Fibroblast of lung (primary cell): ENCODE measurements at regions not wholly inside any gene's neighbourhood (a gene's known extent, or its start where the extent isn't known, plus 50 kb on each side); places are given as distances from the start of the nearest gene placed in this dataset.

Experiments
- DNase-seq, 2 donors: peaks; one replicate each; pipeline versions ENCODE4 v3.0.0 to v3.0.0-alpha.2; 2010; ENCODE audit warnings: low read depth in 2 of 2
- H2AFZ ChIP-seq: 2 replicates; pipeline ENCODE4 v1.5.1; 2012; ENCODE audit warnings: low read length, control low read depth, inconsistent platforms
- H3K27ac ChIP-seq: 2 replicates; pipeline ENCODE4 v1.5.1; 2011; ENCODE audit warnings: low read length, control low read depth; ENCODE audit not compliant: insufficient read depth
- H3K27me3 ChIP-seq: 2 replicates; pipeline ENCODE4 v1.5.1; 2011; ENCODE audit warnings: mild to moderate bottlenecking, low read length; ENCODE audit not compliant: control insufficient read depth, insufficient read depth
- H3K36me3 ChIP-seq: 2 replicates; pipeline ENCODE4 v1.5.1; 2011; ENCODE audit warnings: low read length; ENCODE audit not compliant: control insufficient read depth, insufficient read depth
- H3K4me1 ChIP-seq: 2 replicates; pipeline ENCODE4 v1.5.1; 2011; ENCODE audit warnings: low read length; ENCODE audit not compliant: control insufficient read depth, insufficient read depth; ENCODE audit errors: extremely low read depth
- H3K4me2 ChIP-seq: 2 replicates; pipeline ENCODE4 v1.5.1; 2011; ENCODE audit warnings: low read length, control low read depth; ENCODE audit not compliant: insufficient read depth; ENCODE audit errors: extremely low read depth
- H3K4me3 ChIP-seq, 4 experiments: fragments of 200-600 bp in 1 of 4; sonication (generic) in 1 of 4; replicated peaks in 1 of 4; 2 replicates each; pipeline ENCODE4 v1.5.1; 2011 to 2016; ENCODE audit warnings: low read length in 4 of 4, low read depth in 3 of 4, mild to moderate bottlenecking in 3 of 4, control low read depth in 2 of 4, inconsistent platforms in 1 of 4, mixed read lengths in 1 of 4; ENCODE audit not compliant: insufficient read depth in 1 of 4; ENCODE audit errors: control extremely low read depth in 1 of 4
- H3K79me2 ChIP-seq: 2 replicates; pipeline ENCODE4 v1.5.1; 2012; ENCODE audit warnings: mild to moderate bottlenecking, low read length, inconsistent platforms; ENCODE audit not compliant: control insufficient read depth, insufficient read depth
- H3K9ac ChIP-seq: 2 replicates; pipeline ENCODE4 v1.5.1; 2011; ENCODE audit warnings: mild to moderate bottlenecking, low read length, control low read depth; ENCODE audit not compliant: insufficient read depth
- H3K9me3 ChIP-seq: 2 replicates; pipeline ENCODE4 v1.5.1; 2012; ENCODE audit warnings: low read depth, low read length; ENCODE audit not compliant: control insufficient read depth, insufficient read depth
- H4K20me1 ChIP-seq: 2 replicates; pipeline ENCODE4 v1.5.1; 2011; ENCODE audit warnings: low read length; ENCODE audit not compliant: control insufficient read depth, insufficient read depth; ENCODE audit errors: extremely low read depth
- EZH2 ChIP-seq: IDR thresholded peaks from 2 replicates; pipeline ENCODE4 v1.5.1; 2012; ENCODE audit warnings: low read length, control low read depth, mild to moderate bottlenecking; ENCODE audit errors: missing control alignments
- TF ChIP-seq, protein P1 (sequence below), 2 donors: IDR thresholded peaks in 1 of 2; conservative IDR thresholded peaks in 1 of 2; 1 replicate in 1 of 2; 2 replicates in 1 of 2; pipeline ENCODE4 v1.5.1; 2011 to 2012; ENCODE audit warnings: low read length in 2 of 2, control low read depth in 1 of 2, inconsistent platforms in 1 of 2, low read depth in 1 of 2, mild to moderate bottlenecking in 1 of 2

- Histone ChIP-seq H3K4me3 (no peak overlapping the region), H3K27me3 (peaks cover 3% of the 10 kb centered on the region), H3K79me2 (no peaks in the 10 kb centered on the region), H3K36me3 (peaks cover 4% of the 10 kb centered on the region), H4K20me1 (no peaks in the 10 kb centered on the region), H2AFZ (no peak overlapping the region), H3K9ac (no peak overlapping the region), H3K4me2 (no peak overlapping the region), H3K27ac (no peak overlapping the region), H3K9me3 (no peaks in the 10 kb centered on the region), H3K4me1 (peaks cover 9% of the 10 kb centered on the region)
- DNase-seq = no peak
- TF ChIP-seq, protein P1, sequence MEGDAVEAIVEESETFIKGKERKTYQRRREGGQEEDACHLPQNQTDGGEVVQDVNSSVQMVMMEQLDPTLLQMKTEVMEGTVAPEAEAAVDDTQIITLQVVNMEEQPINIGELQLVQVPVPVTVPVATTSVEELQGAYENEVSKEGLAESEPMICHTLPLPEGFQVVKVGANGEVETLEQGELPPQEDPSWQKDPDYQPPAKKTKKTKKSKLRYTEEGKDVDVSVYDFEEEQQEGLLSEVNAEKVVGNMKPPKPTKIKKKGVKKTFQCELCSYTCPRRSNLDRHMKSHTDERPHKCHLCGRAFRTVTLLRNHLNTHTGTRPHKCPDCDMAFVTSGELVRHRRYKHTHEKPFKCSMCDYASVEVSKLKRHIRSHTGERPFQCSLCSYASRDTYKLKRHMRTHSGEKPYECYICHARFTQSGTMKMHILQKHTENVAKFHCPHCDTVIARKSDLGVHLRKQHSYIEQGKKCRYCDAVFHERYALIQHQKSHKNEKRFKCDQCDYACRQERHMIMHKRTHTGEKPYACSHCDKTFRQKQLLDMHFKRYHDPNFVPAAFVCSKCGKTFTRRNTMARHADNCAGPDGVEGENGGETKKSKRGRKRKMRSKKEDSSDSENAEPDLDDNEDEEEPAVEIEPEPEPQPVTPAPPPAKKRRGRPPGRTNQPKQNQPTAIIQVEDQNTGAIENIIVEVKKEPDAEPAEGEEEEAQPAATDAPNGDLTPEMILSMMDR (conservative IDR thresholded peaks at IDR 0.05 in 1 of 2, IDR thresholded peaks at IDR 0.05 in 1 of 2; ENCODE audit: low read depth in 1 of 2, low read length in 2 of 2) = no peak
- TF ChIP-seq EZH2 = no peak
Observed at GRCh38 chr17:64783031-64783461, 120.9 kb upstream of the SMURF2 start.

- H3K4me2 ChIP-seq = no peak overlapping the region
- H3K27me3 ChIP-seq = peaks cover 3% of the 10 kb centered on the region
- H3K4me1 ChIP-seq = peaks cover 14% of the 10 kb centered on the region
- DNase-seq = no peak
- TF ChIP-seq, protein P1 (conservative IDR thresholded peaks at IDR 0.05 in 1 of 2, IDR thresholded peaks at IDR 0.05 in 1 of 2; ENCODE audit: low read depth in 1 of 2, low read length in 2 of 2) = no peak
- TF ChIP-seq EZH2 = no peak
- H2AFZ ChIP-seq = no peak overlapping the region
- H4K20me1 ChIP-seq = no peaks in the 10 kb centered on the region
- H3K9ac ChIP-seq = no peak overlapping the region
- H3K36me3 ChIP-seq = peaks cover 4% of the 10 kb centered on the region
- H3K27ac ChIP-seq = no peak overlapping the region
- no peaks in the 10 kb centered on the region for H3K79me2 ChIP-seq
- H3K9me3 ChIP-seq = no peaks in the 10 kb centered on the region
- no peak overlapping the region for H3K4me3 ChIP-seq
Observed at GRCh38 chr17:64781810-64782555, 119.9 kb upstream of the SMURF2 start.

- peak in 1 of 2 donors; percentile 34 for DNase-seq
- no peaks in the 10 kb centered on the region for H4K20me1 ChIP-seq
- peak overlapping the region; percentile 32 for H3K4me2 ChIP-seq
- no peak overlapping the region for H2AFZ ChIP-seq
- H3K9ac ChIP-seq = no peak overlapping the region
- H3K4me3 ChIP-seq = peak overlapping the region in 2 of 4 experiments; percentile 7 to 32
- peaks cover 15% of the 10 kb centered on the region for H3K4me1 ChIP-seq
- H3K79me2 ChIP-seq = no peaks in the 10 kb centered on the region
- H3K27ac ChIP-seq = no peak overlapping the region
- H3K27me3 ChIP-seq = peaks cover 3% of the 10 kb centered on the region
- H3K9me3 ChIP-seq = no peaks in the 10 kb centered on the region
- peaks cover 4% of the 10 kb centered on the region for H3K36me3 ChIP-seq
- TF ChIP-seq, protein P1 (conservative IDR thresholded peaks at IDR 0.05 in 1 of 2, IDR thresholded peaks at IDR 0.05 in 1 of 2; ENCODE audit: low read depth in 1 of 2, low read length in 2 of 2) = no peak
- no peak for TF ChIP-seq EZH2
Observed at GRCh38 chr17:64781014-64781756, 119.1 kb upstream of the SMURF2 start.
